ENCODE measurements at regions not wholly inside any gene's neighbourhood (a gene's known extent, or its start where the extent isn't known, plus 50 kb on each side); places are given as distances from the start of the nearest gene placed in this dataset.
A peak's percentile ranks its signal among the peaks of the same experiment; 100 is the strongest.

GRCh38 chr2:59297816-59298215 is 1056.7 kb upstream of the FANCL start:
- intact Hi-C loops (cut with DNase I), result no loop called here
- Histone ChIP-seq H3K4me3 (no peak overlapping the region), H3K27me3 (peaks cover 0 to 9% (median 0%) of the 10 kb centered on the region in 7 donors), H3K9me3 (no peaks in the 10 kb centered on the region), H3K36me3 (no peaks in the 10 kb centered on the region), H3K27ac (no peak overlapping the region), H3K4me1 (peaks cover 0 to 8% (median 0%) of the 10 kb centered on the region in 9 donors)
- TF ChIP-seq CTCF (IDR thresholded peaks at IDR 0.05), result no peak
- WGBS, 2 donors, result 76 to 81% methylated on average over 2 of the region's 2 CpGs
- DNase-seq, result no peak
- no peak for ATAC-seq

- intact Hi-C loops (cut with DNase I), result no loop called here
- no peak for TF ChIP-seq CTCF (IDR thresholded peaks at IDR 0.05)
- peaks cover 0 to 12% (median 0%) of the 10 kb centered on the region in 7 donors for H3K27me3 ChIP-seq
- no peak overlapping the region for H3K27ac ChIP-seq
- H3K36me3 ChIP-seq, result no peaks in the 10 kb centered on the region
- H3K4me3 ChIP-seq, result no peak overlapping the region
- H3K4me1 ChIP-seq, result peaks cover 0 to 8% (median 0%) of the 10 kb centered on the region in 9 donors
- no peaks in the 10 kb centered on the region for H3K9me3 ChIP-seq
- peak in 1 of 8 donors; percentile 58 for ATAC-seq
- 31 to 32% methylated on average over 2 of the region's 2 CpGs for WGBS, 2 donors
- no peak for DNase-seq
These were observed 1055.2 kb upstream of the FANCL start for GRCh38 chr2:59296279-59296678.

GRCh38 chr2:59295524-59296162 is 1054.5 kb upstream of the FANCL start:
- no peaks in the 10 kb centered on the region for H3K9me3 ChIP-seq
- WGBS, 2 donors, result 40 to 45% methylated on average over 3 of the region's 3 CpGs
- DNase-seq (no peak), ATAC-seq (no peak)
- peaks cover 0 to 9% (median 0%) of the 10 kb centered on the region in 7 donors for H3K27me3 ChIP-seq
- peaks cover 0 to 8% (median 0%) of the 10 kb centered on the region in 9 donors for H3K4me1 ChIP-seq
- intact Hi-C loops (cut with DNase I), result no loop called here
- no peak for TF ChIP-seq CTCF (IDR thresholded peaks at IDR 0.05)
- H3K4me3 ChIP-seq, result no peak overlapping the region
- no peaks in the 10 kb centered on the region for H3K36me3 ChIP-seq
- H3K27ac ChIP-seq, result no peak overlapping the region

- ATAC-seq, result no peak
- no peak for TF ChIP-seq CTCF (IDR thresholded peaks at IDR 0.05)
- no peaks in the 10 kb centered on the region for H3K4me1 ChIP-seq
- H3K36me3 ChIP-seq, result no peaks in the 10 kb centered on the region
- H3K4me3 ChIP-seq, result no peak overlapping the region
- no peak for DNase-seq
- intact Hi-C loops (cut with DNase I), result no loop called here
- peaks cover 0 to 29% (median 4%) of the 10 kb centered on the region in 7 donors for H3K27me3 ChIP-seq
- 67 to 83% methylated on average over 2 of the region's 2 CpGs for WGBS, 2 donors
- no peaks in the 10 kb centered on the region for H3K9me3 ChIP-seq
- no peak overlapping the region for H3K27ac ChIP-seq
These were observed 1047.6 kb upstream of the FANCL start for GRCh38 chr2:59288771-59289170.

Data from heart right ventricle (tissue), 16 donors.